HCT116 (cell line): ENCODE measurements at regions not wholly inside any gene's neighbourhood (a gene's known extent, or its start where the extent isn't known, plus 50 kb on each side); places are given as distances from the start of the nearest gene placed in this dataset.

Source experiments
- ATAC-seq: fragments of 200-7000 bp; cut with Tn5 transposase; 2 replicates; pipeline ENCODE4 v1.9.1; 2020; ENCODE audit warnings: mild to moderate bottlenecking, moderate library complexity
- BruUV-seq: library from RNA; stranded (reverse); fragments of 400-500 nt; replicated peaks from 2 replicates; lab custom pipeline; 2021; lab: Mats Ljungman, UMichigan
- CTCF ChIA-PET: fragments of 300-600 bp; sonication (Branson Sonifier 250); formaldehyde crosslinking; loops from one replicate; lab custom pipeline; 2021; ENCODE audit warnings: antibody characterized with exemption; lab: Charles Lee
- POLR2A ChIA-PET: fragments of 300-600, 350-600 bp; sonication (Branson Sonifier 250); formaldehyde crosslinking; loops from one replicate; lab custom pipeline; 2021; ENCODE audit warnings: antibody characterized with exemption; lab: Charles Lee
- RAD21 ChIA-PET, 2 experiments: fragments of 300-600 bp; sonication (Branson Sonifier 250); formaldehyde crosslinking; loops; one replicate each; lab custom pipeline; 2023; ENCODE audit warnings: low total read pairs in 2 of 2; ENCODE audit not compliant: uncharacterized antibody in 2 of 2, unreplicated experiment in 2 of 2, low non-redundant PET in 1 of 2; lab: Charles Lee
- DNase-seq: peaks from one replicate; pipeline ENCODE4 v3.0.0-alpha.2; 2010; ENCODE audit warnings: low read depth, low spot score
- H2AFZ ChIP-seq: fragments of 200-600 bp; shearing (Covaris generic), sonication (generic); 2 replicates; pipeline ENCODE4 v1.6.1; 2017; ENCODE audit warnings: low read depth, mixed run types, mixed read lengths, antibody characterized with exemption, low read length; ENCODE audit not compliant: poor library complexity, severe bottlenecking
- H3K27ac ChIP-seq: 2 replicates; pipeline ENCODE4 v1.5.1; 2012; ENCODE audit warnings: low read depth, low read length
- H3K27me3 ChIP-seq: fragments of 200-600 bp; sonication (generic); 2 replicates; pipeline ENCODE4 v1.6.1; 2016; ENCODE audit warnings: mixed run types, low read length, mixed read lengths; ENCODE audit not compliant: insufficient read depth
- H3K36me3 ChIP-seq, 2 experiments: fragments of 200-500 bp in 1 of 2; fragments of 200-600 bp in 1 of 2; sonication (Bioruptor generic) in 1 of 2; sonication (generic) in 1 of 2; 2 replicates each; pipeline versions ENCODE4 v1.5.1 to v1.6.1; 2014 to 2016; ENCODE audit warnings: low read length in 2 of 2, inconsistent platforms in 1 of 2, mixed read lengths in 1 of 2, mixed run types in 1 of 2; ENCODE audit not compliant: insufficient read depth in 2 of 2, control insufficient read depth in 1 of 2
- H3K4me1 ChIP-seq, 2 experiments: fragments of 200-600 bp in 1 of 2; sonication (generic) in 1 of 2; 2 replicates each; pipeline versions ENCODE4 v1.5.1 to v1.6.1; 2012 to 2017; ENCODE audit warnings: low read length in 2 of 2, inconsistent platforms in 1 of 2, mild to moderate bottlenecking in 1 of 2, mixed read lengths in 1 of 2, mixed run types in 1 of 2, moderate library complexity in 1 of 2; ENCODE audit not compliant: insufficient read depth in 2 of 2, control insufficient read depth in 1 of 2
- H3K4me2 ChIP-seq: fragments of 200-600 bp; sonication (generic); 2 replicates; pipeline ENCODE4 v1.6.1; 2017; ENCODE audit warnings: mixed run types, low read length, mixed read lengths
- H3K4me3 ChIP-seq, 2 experiments: fragments of 200-600 bp in 1 of 2; sonication (generic) in 1 of 2; replicated peaks in 1 of 2; 2 replicates each; pipeline ENCODE4 v1.5.1; 2011 to 2016; ENCODE audit warnings: low read length in 2 of 2, control low read depth in 1 of 2, low read depth in 1 of 2, mild to moderate bottlenecking in 1 of 2, mixed read lengths in 1 of 2, mixed run types in 1 of 2
- H3K79me2 ChIP-seq: fragments of 200-600 bp; sonication (generic); 2 replicates; pipeline ENCODE4 v1.6.1; 2017; ENCODE audit warnings: mild to moderate bottlenecking, mixed run types, low read length, moderate library complexity, mixed read lengths; ENCODE audit not compliant: insufficient read depth
- H3K9ac ChIP-seq: fragments of 200-600 bp; sonication (generic); 2 replicates; pipeline ENCODE4 v1.6.1; 2016; ENCODE audit warnings: low read length, mixed read lengths
- H3K9me2 ChIP-seq: fragments of 200-600 bp; sonication (generic), shearing (Covaris generic); 2 replicates; pipeline ENCODE4 v1.6.1; 2017; ENCODE audit warnings: mixed run types, mild to moderate bottlenecking, moderate library complexity; ENCODE audit not compliant: insufficient read depth
- H3K9me3 ChIP-seq, 2 experiments: fragments of 200-500 bp in 1 of 2; fragments of 200-600 bp in 1 of 2; sonication (Bioruptor generic) in 1 of 2; sonication (generic) in 1 of 2; 2 replicates each; pipeline ENCODE4 v1.6.1; 2014 to 2017; ENCODE audit warnings: low read length in 2 of 2, mixed read lengths in 2 of 2, inconsistent platforms in 1 of 2, low read depth in 1 of 2, mild to moderate bottlenecking in 1 of 2, mixed run types in 1 of 2, moderate library complexity in 1 of 2; ENCODE audit not compliant: control insufficient read depth in 1 of 2, insufficient read depth in 1 of 2
- H4K20me1 ChIP-seq: fragments of 200-600 bp; sonication (generic), shearing (Covaris generic); 2 replicates; pipeline ENCODE4 v1.6.1; 2017; ENCODE audit warnings: mixed run types, mild to moderate bottlenecking, moderate library complexity; ENCODE audit not compliant: insufficient read depth
- CEBPB ChIP-seq: IDR thresholded peaks from 2 replicates; pipeline ENCODE4 v1.6.1; 2012; ENCODE audit warnings: low read depth
- CTCF ChIP-seq, 3 experiments: fragments of 200-600 bp in 1 of 3; sonication (generic) in 1 of 3; IDR thresholded peaks in 2 of 3; conservative IDR thresholded peaks in 1 of 3; 2 replicates each; pipeline ENCODE4 v1.5.1; 2012 to 2017; ENCODE audit warnings: low read depth in 2 of 3, low read length in 2 of 3, antibody characterized with exemption in 1 of 3, borderline replicate concordance in 1 of 3, control low read depth in 1 of 3, mild to moderate bottlenecking in 1 of 3, mixed read lengths in 1 of 3, mixed run types in 1 of 3, moderate library complexity in 1 of 3; ENCODE audit not compliant: insufficient read depth in 1 of 3
- EGR1 ChIP-seq: IDR thresholded peaks from 2 replicates; pipeline ENCODE4 v1.6.1; 2012; ENCODE audit warnings: low read depth
- ELF1 ChIP-seq: IDR thresholded peaks from 2 replicates; pipeline ENCODE4 v1.6.1; 2012; ENCODE audit warnings: low read depth, borderline replicate concordance
- EZH2 ChIP-seq: fragments of 200-600 bp; sonication (generic); IDR thresholded peaks from 2 replicates; pipeline ENCODE4 v1.6.1; 2017; ENCODE audit warnings: antibody characterized with exemption, mixed run types
- JUND ChIP-seq: IDR thresholded peaks from 2 replicates; pipeline ENCODE4 v1.6.1; 2012
- MAX ChIP-seq: IDR thresholded peaks from 2 replicates; pipeline ENCODE4 v1.6.1; 2012
- POLR2AphosphoS5 ChIP-seq: IDR thresholded peaks from 2 replicates; pipeline ENCODE4 v1.6.1; 2011; ENCODE audit warnings: mild to moderate bottlenecking, low read depth, low read length, moderate library complexity
- SIN3A ChIP-seq: IDR thresholded peaks from 2 replicates; pipeline ENCODE4 v1.6.1; 2012; ENCODE audit warnings: low read depth
- SP1 ChIP-seq: IDR thresholded peaks from 2 replicates; pipeline ENCODE4 v1.6.1; 2012; ENCODE audit warnings: low read depth
- ZBTB33 ChIP-seq: IDR thresholded peaks from 2 replicates; pipeline ENCODE4 v1.6.1; 2011; ENCODE audit warnings: mild to moderate bottlenecking, low read length, moderate library complexity; ENCODE audit not compliant: insufficient replicate concordance; ENCODE audit errors: extremely low read depth
- ZFX ChIP-seq: fragments of 450-650 bp; IDR thresholded peaks from 2 replicates; pipeline ENCODE4 v1.6.1; 2017
- intact Hi-C: fragments of 100-400 bp; cut with micrococcal nuclease; formaldehyde crosslinking; loops from 2 replicates; pipeline ENCODE4 v1.10.0; 2022

- TF ChIP-seq MAX (no peak), SIN3A (no peak)
These were observed 139.3 kb upstream of the FST start (continued) for GRCh38 chr5:53340956-53341750.

- H3K36me3 ChIP-seq = no peaks in the 10 kb centered on the region
- ChIA-PET CTCF (no interaction called here), POLR2A (no interaction called here), RAD21 (no interaction called here)
- no TSS peak for BruUV-seq
- H2AFZ ChIP-seq = no peak overlapping the region
- no peaks in the 10 kb centered on the region for H3K27me3 ChIP-seq
- no peaks in the 10 kb centered on the region for H3K79me2 ChIP-seq
- DNase-seq (no peak), ATAC-seq (no peak)
- no peak for TF ChIP-seq SIN3A
- TF ChIP-seq SP1 = no peak
- no peak for TF ChIP-seq ZBTB33
- no peak for TF ChIP-seq CTCF (IDR thresholded peaks at IDR 0.05 in 2 of 3, conservative IDR thresholded peaks at IDR 0.05 in 1 of 3; ENCODE audit: borderline replicate concordance in 1 of 3, insufficient read depth in 1 of 3, low read depth in 2 of 3, low read length in 2 of 3)
- no peak for TF ChIP-seq ELF1
- TF ChIP-seq CEBPB = no peak
- TF ChIP-seq JUND = no peak
- no peak for TF ChIP-seq EGR1
- TF ChIP-seq EZH2 = no peak
- TF ChIP-seq POLR2AphosphoS5 = no peak
- no peak for TF ChIP-seq ZFX
- no peaks in the 10 kb centered on the region for H3K4me1 ChIP-seq
- no peaks in the 10 kb centered on the region for H4K20me1 ChIP-seq
- no peak overlapping the region for H3K4me3 ChIP-seq
- intact Hi-C loops = no loop called here
- H3K27ac ChIP-seq = no peak overlapping the region
- H3K4me2 ChIP-seq = no peak overlapping the region
- H3K9me2 ChIP-seq = no peaks in the 10 kb centered on the region
- no peaks in the 10 kb centered on the region for H3K9me3 ChIP-seq
- H3K9ac ChIP-seq = no peak overlapping the region
These were observed 138.2 kb upstream of the FST start for GRCh38 chr5:53342236-53342635.
